ENCODE measurements at regions not wholly inside any gene's neighbourhood (a gene's known extent, or its start where the extent isn't known, plus 50 kb on each side); places are given as distances from the start of the nearest gene placed in this dataset.

DNA sequence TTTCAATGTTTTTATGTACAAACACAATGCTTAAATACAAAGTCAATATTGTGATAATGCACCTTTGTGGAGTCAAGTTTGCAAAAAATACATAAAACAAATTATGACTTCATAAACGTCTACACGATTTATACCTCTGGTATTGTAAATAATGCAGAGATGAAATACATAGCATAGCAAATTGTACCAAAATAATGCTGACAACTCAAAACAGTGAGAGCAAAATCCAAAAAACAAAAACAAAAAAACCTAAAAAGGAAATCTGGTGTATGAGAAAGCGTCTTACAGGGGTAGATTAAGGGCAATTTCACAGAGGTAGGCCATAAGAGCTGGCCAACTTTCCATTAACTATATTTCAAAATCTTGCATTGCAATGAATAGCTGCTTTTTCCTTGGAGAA is 161.5 kb upstream of the LRRC7 start:
- CTCF ChIA-PET, result no interaction called here
- BruUV-seq (replicated peaks), result no TSS peak
- no peak for DNase-seq
- TF ChIP-seq, protein P1, sequence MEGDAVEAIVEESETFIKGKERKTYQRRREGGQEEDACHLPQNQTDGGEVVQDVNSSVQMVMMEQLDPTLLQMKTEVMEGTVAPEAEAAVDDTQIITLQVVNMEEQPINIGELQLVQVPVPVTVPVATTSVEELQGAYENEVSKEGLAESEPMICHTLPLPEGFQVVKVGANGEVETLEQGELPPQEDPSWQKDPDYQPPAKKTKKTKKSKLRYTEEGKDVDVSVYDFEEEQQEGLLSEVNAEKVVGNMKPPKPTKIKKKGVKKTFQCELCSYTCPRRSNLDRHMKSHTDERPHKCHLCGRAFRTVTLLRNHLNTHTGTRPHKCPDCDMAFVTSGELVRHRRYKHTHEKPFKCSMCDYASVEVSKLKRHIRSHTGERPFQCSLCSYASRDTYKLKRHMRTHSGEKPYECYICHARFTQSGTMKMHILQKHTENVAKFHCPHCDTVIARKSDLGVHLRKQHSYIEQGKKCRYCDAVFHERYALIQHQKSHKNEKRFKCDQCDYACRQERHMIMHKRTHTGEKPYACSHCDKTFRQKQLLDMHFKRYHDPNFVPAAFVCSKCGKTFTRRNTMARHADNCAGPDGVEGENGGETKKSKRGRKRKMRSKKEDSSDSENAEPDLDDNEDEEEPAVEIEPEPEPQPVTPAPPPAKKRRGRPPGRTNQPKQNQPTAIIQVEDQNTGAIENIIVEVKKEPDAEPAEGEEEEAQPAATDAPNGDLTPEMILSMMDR (IDR thresholded peaks at IDR 0.05; ENCODE audit: insufficient read depth in 1 of 2, low read depth in 1 of 2, low read length in 1 of 2, severe bottlenecking in 1 of 2, unreplicated experiment in 1 of 2), result no peak
- intact Hi-C loops (cut with micrococcal nuclease; ENCODE audit: unreplicated experiment), result no loop called here
- H3K4me1 Mint-ChIP-seq (ENCODE audit: low read depth, unreplicated experiment), result peaks cover 11% of the 10 kb centered on the region
- Histone ChIP-seq H3K36me3 (ENCODE audit: control insufficient read depth, insufficient read depth, low read length) (no peaks in the 10 kb centered on the region), H3K4me1 (peaks cover 9% of the 10 kb centered on the region), H3K4me3 (ENCODE audit: low read depth, low read length) (no peak overlapping the region), H3K27me3 (replicated peaks; ENCODE audit: control insufficient read depth, insufficient read depth, low read length) (no peaks in the 10 kb centered on the region), H3K9me3 (no peaks in the 10 kb centered on the region)
- POLR2A ChIA-PET, result no interaction called here
- H3K27me3 Mint-ChIP-seq (ENCODE audit: insufficient read depth, unreplicated experiment), result no peaks in the 10 kb centered on the region
- no peaks in the 10 kb centered on the region for H3K9me3 Mint-ChIP-seq (ENCODE audit: unreplicated experiment)
- no peaks in the 10 kb centered on the region for H3K36me3 Mint-ChIP-seq (ENCODE audit: insufficient read depth, unreplicated experiment)
- no peak overlapping the region for H3K4me3 Mint-ChIP-seq (ENCODE audit: unreplicated experiment)
- no peak overlapping the region for H3K27ac Mint-ChIP-seq (ENCODE audit: unreplicated experiment)

DNA sequence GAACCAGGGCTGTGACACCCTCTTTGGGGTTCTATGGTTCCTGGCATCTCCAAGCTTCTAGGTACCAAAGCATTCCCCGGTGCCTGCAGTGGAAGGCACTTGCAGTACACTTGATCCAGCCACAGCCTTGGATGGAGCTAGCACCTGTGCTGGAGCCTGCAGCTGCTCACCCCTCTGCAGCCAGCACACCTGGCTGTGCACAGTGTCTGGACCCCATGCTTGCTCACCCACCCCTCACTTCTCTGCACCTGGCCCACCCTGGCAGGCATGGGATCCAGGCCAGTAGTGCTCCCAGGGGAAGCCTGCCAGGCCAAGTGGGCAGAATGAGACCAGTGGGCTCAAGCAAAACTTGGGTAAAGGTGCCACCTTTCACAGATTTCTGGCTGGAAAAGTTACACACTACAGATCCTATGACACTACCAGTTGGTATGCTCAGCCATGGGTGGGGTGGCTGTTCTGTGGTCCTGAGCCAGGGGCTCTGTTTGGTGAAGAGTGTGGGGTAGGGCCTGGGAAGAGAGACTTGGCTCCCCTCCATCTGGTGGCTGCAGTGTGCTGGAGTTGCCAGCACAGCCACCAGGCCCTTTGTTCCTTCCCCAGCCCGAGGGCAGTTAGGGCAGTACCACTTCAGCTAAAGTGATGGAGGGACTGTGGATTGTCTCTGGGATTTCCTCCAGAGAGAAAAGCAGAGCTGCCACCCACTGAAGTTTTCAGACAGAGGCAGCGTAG is 157.8 kb upstream of the LRRC7 start:
- H3K9me3 Mint-ChIP-seq (ENCODE audit: unreplicated experiment), result no peaks in the 10 kb centered on the region
- no peaks in the 10 kb centered on the region for H3K36me3 Mint-ChIP-seq (ENCODE audit: insufficient read depth, unreplicated experiment)
- no peak overlapping the region for H3K4me3 Mint-ChIP-seq (ENCODE audit: unreplicated experiment)
- ChIA-PET POLR2A (no interaction called here), CTCF (no interaction called here)
- peaks cover under 1% of the 10 kb centered on the region for H3K4me1 Mint-ChIP-seq (ENCODE audit: low read depth, unreplicated experiment)
- H3K27ac Mint-ChIP-seq (ENCODE audit: unreplicated experiment), result no peak overlapping the region
- H3K4me1 ChIP-seq, result peaks cover 31% of the 10 kb centered on the region
- no peak for DNase-seq
- no peaks in the 10 kb centered on the region for H3K9me3 ChIP-seq
- no TSS peak for BruUV-seq (replicated peaks)
- intact Hi-C loops (cut with micrococcal nuclease; ENCODE audit: unreplicated experiment), result no loop called here
- H3K36me3 ChIP-seq (ENCODE audit: control insufficient read depth, insufficient read depth, low read length), result no peaks in the 10 kb centered on the region
- no peak overlapping the region for H3K4me3 ChIP-seq (ENCODE audit: low read depth, low read length)
- H3K27me3 ChIP-seq (replicated peaks; ENCODE audit: control insufficient read depth, insufficient read depth, low read length), result no peaks in the 10 kb centered on the region
- H3K27me3 Mint-ChIP-seq (ENCODE audit: insufficient read depth, unreplicated experiment), result no peaks in the 10 kb centered on the region
- TF ChIP-seq, protein P1 (IDR thresholded peaks at IDR 0.05; ENCODE audit: insufficient read depth in 1 of 2, low read depth in 1 of 2, low read length in 1 of 2, severe bottlenecking in 1 of 2, unreplicated experiment in 1 of 2), result no peak

DNA sequence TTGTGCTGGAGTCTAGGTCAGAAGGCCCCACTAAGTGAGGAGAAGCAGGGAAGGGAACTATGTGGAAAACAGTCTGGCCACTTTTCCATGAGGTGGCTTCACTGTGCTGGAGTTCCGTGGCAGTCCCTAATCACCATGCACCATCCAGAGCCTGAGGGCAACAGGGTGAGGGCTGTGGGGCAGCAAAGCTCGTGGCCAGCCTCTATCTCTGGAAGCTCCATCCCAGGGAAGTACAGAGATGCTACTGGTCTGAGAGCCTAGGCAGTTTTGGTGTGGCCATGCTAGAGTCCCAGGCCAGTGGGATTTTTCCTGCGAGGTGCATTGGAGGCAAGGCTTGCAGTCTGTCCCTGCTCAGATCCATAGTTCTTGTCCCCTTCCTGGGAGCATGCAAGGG is 157.3 kb upstream of the LRRC7 start:
- no peak for DNase-seq
- Mint-ChIP-seq H3K4me1 (ENCODE audit: low read depth, unreplicated experiment) (no peaks in the 10 kb centered on the region), H3K9me3 (ENCODE audit: unreplicated experiment) (no peaks in the 10 kb centered on the region), H3K36me3 (ENCODE audit: insufficient read depth, unreplicated experiment) (no peaks in the 10 kb centered on the region), H3K4me3 (ENCODE audit: unreplicated experiment) (no peak overlapping the region), H3K27me3 (ENCODE audit: insufficient read depth, unreplicated experiment) (no peaks in the 10 kb centered on the region), H3K27ac (ENCODE audit: unreplicated experiment) (peak overlapping the region; percentile 64)
- Histone ChIP-seq H3K9me3 (no peaks in the 10 kb centered on the region), H3K27me3 (replicated peaks; ENCODE audit: control insufficient read depth, insufficient read depth, low read length) (no peaks in the 10 kb centered on the region), H3K4me1 (peaks cover 31% of the 10 kb centered on the region), H3K4me3 (ENCODE audit: low read depth, low read length) (no peak overlapping the region), H3K36me3 (ENCODE audit: control insufficient read depth, insufficient read depth, low read length) (no peaks in the 10 kb centered on the region)
- intact Hi-C loops (cut with micrococcal nuclease; ENCODE audit: unreplicated experiment), result no loop called here
- no TSS peak for BruUV-seq (replicated peaks)
- ChIA-PET POLR2A (no interaction called here), CTCF (no interaction called here)
- TF ChIP-seq, protein P1 (IDR thresholded peaks at IDR 0.05; ENCODE audit: insufficient read depth in 1 of 2, low read depth in 1 of 2, low read length in 1 of 2, severe bottlenecking in 1 of 2, unreplicated experiment in 1 of 2), result no peak
